T47D (cell line): ENCODE measurements at regions not wholly inside any gene's neighbourhood (a gene's known extent, or its start where the extent isn't known, plus 50 kb on each side); places are given as distances from the start of the nearest gene placed in this dataset.

Source experiments
- DNase-seq, 2 experiments: peaks; one replicate each; pipeline versions ENCODE4 v3.0.0 to v3.0.0-alpha.2; 2011 to 2012; ENCODE audit warnings: low read depth in 1 of 2, low spot score in 1 of 2
- JUND ChIP-seq: IDR thresholded peaks from 2 replicates; pipeline ENCODE4 v1.6.1; 2012; ENCODE audit warnings: low read depth
- in situ Hi-C: cut with HindIII; loops from 2 replicates; pipeline ENCODE4 v1.10.0; 2016; ENCODE audit warnings: low sequenced_read_pairs, low pct_unique_long_range_greater_than_20kb

- in situ Hi-C loops = no loop called here
- DNase-seq = no peak
- TF ChIP-seq JUND = no peak
These were observed 607.3 kb downstream of the NCAM2 start for GRCh38 chr21:21605521-21605920.

- TF ChIP-seq JUND = no peak
- no peak for DNase-seq
- in situ Hi-C loops = no loop called here
These were observed 607.8 kb downstream of the NCAM2 start for GRCh38 chr21:21606041-21606440.

GRCh38 chr21:21612466-21612865, 614.3 kb downstream of the NCAM2 start:
- no peak for TF ChIP-seq JUND
- no peak for DNase-seq
- in situ Hi-C loops = no loop called here

GRCh38 chr21:21614966-21615365, 616.8 kb downstream of the NCAM2 start:
- no peak for DNase-seq
- TF ChIP-seq JUND = no peak
- in situ Hi-C loops = no loop called here

- no peak for DNase-seq
- in situ Hi-C loops = no loop called here
- no peak for TF ChIP-seq JUND
These were observed 624.4 kb downstream of the NCAM2 start for GRCh38 chr21:21622460-21623234.

- TF ChIP-seq JUND = no peak
- DNase-seq = no peak
- in situ Hi-C loops = no loop called here
These were observed 626.5 kb downstream of the NCAM2 start for GRCh38 chr21:21624674-21625073.

GRCh38 chr21:21631961-21632360, 633.8 kb downstream of the NCAM2 start:
- DNase-seq = no peak
- no peak for TF ChIP-seq JUND
- in situ Hi-C loops = no loop called here

- in situ Hi-C loops = no loop called here
- no peak for TF ChIP-seq JUND
- DNase-seq = no peak
These were observed 634.7 kb downstream of the NCAM2 start for GRCh38 chr21:21632926-21633325.

GRCh38 chr21:21661741-21662140, 663.5 kb downstream of the NCAM2 start:
- TF ChIP-seq JUND = no peak
- in situ Hi-C loops = no loop called here

GRCh38 chr21:21662776-21663175, 664.6 kb downstream of the NCAM2 start:
- in situ Hi-C loops = no loop called here
- TF ChIP-seq JUND = no peak
- DNase-seq = no peak

More at GRCh38 chr21:21661741-21662140, 663.5 kb downstream of the NCAM2 start:
- DNase-seq = no peak

GRCh38 chr21:21664871-21665270, 666.7 kb downstream of the NCAM2 start:
- in situ Hi-C loops = no loop called here
- no peak for DNase-seq
- TF ChIP-seq JUND = no peak

- in situ Hi-C loops = no loop called here
- no peak for TF ChIP-seq JUND
- no peak for DNase-seq
These were observed 668.5 kb downstream of the NCAM2 start for GRCh38 chr21:21666689-21667088.

GRCh38 chr21:21668198-21668597, 670.0 kb downstream of the NCAM2 start:
- DNase-seq = no peak
- TF ChIP-seq JUND = no peak
- in situ Hi-C loops = no loop called here

- TF ChIP-seq JUND = no peak
- DNase-seq = peak in 1 of 2 experiments; percentile 69
- in situ Hi-C loops = no loop called here
These were observed 675.8 kb downstream of the NCAM2 start for GRCh38 chr21:21673959-21674358.

- no peak for TF ChIP-seq JUND
- in situ Hi-C loops = no loop called here
- no peak for DNase-seq
These were observed 677.4 kb downstream of the NCAM2 start for GRCh38 chr21:21675601-21676000.
